B cell (primary cell): ENCODE measurements at regions not wholly inside any gene's neighbourhood (a gene's known extent, or its start where the extent isn't known, plus 50 kb on each side); places are given as distances from the start of the nearest gene placed in this dataset.

Experiments
- ATAC-seq: fragments of 200-7000 bp; cut with Tn5 transposase; one replicate; pipeline ENCODE4 v1.10.0; 2021; ENCODE audit warnings: low read depth, mild to moderate bottlenecking, moderate number of reproducible peaks, moderate library complexity
- CTCF ChIA-PET: fragments of 350-600 bp; sonication (Branson Sonifier 250); formaldehyde crosslinking; loops from one replicate; lab custom pipeline; 2021; ENCODE audit warnings: antibody characterized with exemption, inconsistent platforms; lab: Charles Lee
- POLR2A ChIA-PET: fragments of 350-600 bp; sonication (Branson Sonifier 250); formaldehyde crosslinking; loops from one replicate; lab custom pipeline; 2021; ENCODE audit warnings: antibody characterized with exemption; lab: Charles Lee
- DNase-seq: peaks from one replicate; pipeline ENCODE4 v3.0.0; 2013
- H2AFZ ChIP-seq: 2 replicates; pipeline ENCODE4 v1.6.1; 2012; ENCODE audit warnings: mild to moderate bottlenecking, low read depth, low read length; ENCODE audit not compliant: insufficient read depth, poor library complexity, severe bottlenecking
- H3K27ac ChIP-seq, 2 donors: 1 replicate in 1 of 2; 2 replicates in 1 of 2; pipeline ENCODE4 v1.5.1; 2012 to 2013; ENCODE audit warnings: low read length in 2 of 2, mild to moderate bottlenecking in 2 of 2, moderate library complexity in 1 of 2
- H3K27me3 ChIP-seq, 4 experiments: fragments of 200-600 bp in 1 of 4; sonication (generic) in 1 of 4; replicated peaks in 1 of 4; 1 replicate in 2 of 4; 2 replicates in 2 of 4; pipeline versions ENCODE4 v1.6.1 to v1.7.0; 2013 to 2016; ENCODE audit warnings: low read length in 3 of 4, mild to moderate bottlenecking in 2 of 4, mixed read lengths in 1 of 4, moderate library complexity in 1 of 4; ENCODE audit not compliant: insufficient read depth in 4 of 4, control insufficient read depth in 3 of 4; ENCODE audit errors: control extremely low read depth in 1 of 4
- H3K36me3 ChIP-seq, 2 experiments: replicated peaks in 1 of 2; 1 replicate in 1 of 2; 2 replicates in 1 of 2; pipeline versions ENCODE4 v1.6.1 to v1.7.1; 2013; ENCODE audit warnings: low read length in 1 of 2; ENCODE audit not compliant: insufficient read depth in 2 of 2, control insufficient read depth in 1 of 2; ENCODE audit errors: control extremely low read depth in 1 of 2, extremely low read depth in 1 of 2
- H3K4me1 ChIP-seq, 2 donors: fragments of 200-600 bp in 1 of 2; sonication (generic) in 1 of 2; 1 replicate in 1 of 2; 2 replicates in 1 of 2; pipeline versions ENCODE4 v1.5.1 to v1.6.1; 2013 to 2017; ENCODE audit warnings: low read length in 2 of 2; ENCODE audit not compliant: control insufficient read depth in 2 of 2, insufficient read depth in 2 of 2
- H3K4me2 ChIP-seq: replicated peaks from 2 replicates; pipeline ENCODE3; 2012; ENCODE audit warnings: mild to moderate bottlenecking, low read depth, low read length; ENCODE audit not compliant: poor library complexity, severe bottlenecking
- H3K4me3 ChIP-seq, 5 experiments: fragments of 200-600 bp in 1 of 5; sonication (generic) in 1 of 5; 1 replicate in 3 of 5; 2 replicates in 2 of 5; pipeline versions ENCODE4 v1.5.1 to v1.7.0; 2011 to 2016; ENCODE audit warnings: low read length in 4 of 5, mild to moderate bottlenecking in 4 of 5, low read depth in 2 of 5, control low read depth in 1 of 5, moderate library complexity in 1 of 5; ENCODE audit not compliant: insufficient read depth in 1 of 5; ENCODE audit errors: control extremely low read depth in 1 of 5, extremely low read depth in 1 of 5
- H3K79me2 ChIP-seq: fragments of 200-600 bp; sonication (generic); one replicate; pipeline ENCODE4 v1.6.0; 2016; ENCODE audit warnings: low read length; ENCODE audit not compliant: control insufficient read depth, insufficient read depth
- H3K9ac ChIP-seq: fragments of 200-600 bp; sonication (generic); 2 replicates; pipeline ENCODE4 v1.6.1; 2017; ENCODE audit warnings: mild to moderate bottlenecking, low read length, moderate library complexity
- H3K9me3 ChIP-seq, 3 donors: one replicate each; pipeline versions ENCODE4 v1.6.1 to v1.7.1; 2013; ENCODE audit warnings: low read length in 2 of 3; ENCODE audit not compliant: control insufficient read depth in 2 of 3, insufficient read depth in 1 of 3; ENCODE audit errors: control extremely low read depth in 1 of 3
- H4K20me1 ChIP-seq: 2 replicates; pipeline ENCODE4 v1.6.0; 2012; ENCODE audit warnings: mild to moderate bottlenecking, low read length; ENCODE audit not compliant: insufficient read depth, control insufficient read depth, poor library complexity, severe bottlenecking
- H3K27ac Mint-ChIP-seq: one replicate; pipeline ENCODE4 v1.8.0; 2021; ENCODE audit warnings: mixed read lengths
- H3K27me3 Mint-ChIP-seq: one replicate; pipeline ENCODE4 v1.8.0; 2021; ENCODE audit warnings: mixed read lengths
- H3K4me1 Mint-ChIP-seq: one replicate; pipeline ENCODE4 v1.8.0; 2021; ENCODE audit warnings: mixed read lengths
- H3K4me3 Mint-ChIP-seq: one replicate; pipeline ENCODE4 v1.8.0; 2021; ENCODE audit warnings: mixed read lengths
- H3K9me3 Mint-ChIP-seq: one replicate; pipeline ENCODE4 v1.8.0; 2022; ENCODE audit warnings: mixed read lengths; ENCODE audit not compliant: insufficient read depth
- EZH2 ChIP-seq: IDR thresholded peaks from 2 replicates; pipeline ENCODE4 v1.6.1; 2012; ENCODE audit warnings: borderline replicate concordance, low read depth, mild to moderate bottlenecking, moderate library complexity, low read length; ENCODE audit not compliant: insufficient read depth, poor library complexity, severe bottlenecking
- WGBS: methylation state at CpG from one replicate; pipeline ENCODE4 v1.1.5; 2013; ENCODE audit warnings: missing lambda C conversion rate; ENCODE audit not compliant: insufficient coverage; 5-methylcytosine and 5-hydroxymethylcytosine counted together
- intact Hi-C: fragments of 100-400 bp; cut with micrococcal nuclease; formaldehyde crosslinking; loops from one replicate; pipeline ENCODE4 v1.10.0; 2022
- TF ChIP-seq, protein P1 (sequence below): fragments of 200-600 bp; IDR thresholded peaks from one replicate; pipeline ENCODE4 v1.8.0; 2022; ENCODE audit warnings: antibody characterized with exemption, mild to moderate bottlenecking

- TF ChIP-seq, protein P1, sequence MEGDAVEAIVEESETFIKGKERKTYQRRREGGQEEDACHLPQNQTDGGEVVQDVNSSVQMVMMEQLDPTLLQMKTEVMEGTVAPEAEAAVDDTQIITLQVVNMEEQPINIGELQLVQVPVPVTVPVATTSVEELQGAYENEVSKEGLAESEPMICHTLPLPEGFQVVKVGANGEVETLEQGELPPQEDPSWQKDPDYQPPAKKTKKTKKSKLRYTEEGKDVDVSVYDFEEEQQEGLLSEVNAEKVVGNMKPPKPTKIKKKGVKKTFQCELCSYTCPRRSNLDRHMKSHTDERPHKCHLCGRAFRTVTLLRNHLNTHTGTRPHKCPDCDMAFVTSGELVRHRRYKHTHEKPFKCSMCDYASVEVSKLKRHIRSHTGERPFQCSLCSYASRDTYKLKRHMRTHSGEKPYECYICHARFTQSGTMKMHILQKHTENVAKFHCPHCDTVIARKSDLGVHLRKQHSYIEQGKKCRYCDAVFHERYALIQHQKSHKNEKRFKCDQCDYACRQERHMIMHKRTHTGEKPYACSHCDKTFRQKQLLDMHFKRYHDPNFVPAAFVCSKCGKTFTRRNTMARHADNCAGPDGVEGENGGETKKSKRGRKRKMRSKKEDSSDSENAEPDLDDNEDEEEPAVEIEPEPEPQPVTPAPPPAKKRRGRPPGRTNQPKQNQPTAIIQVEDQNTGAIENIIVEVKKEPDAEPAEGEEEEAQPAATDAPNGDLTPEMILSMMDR: no peak
- TF ChIP-seq EZH2: no peak
- ChIA-PET CTCF (no interaction called here), POLR2A (no interaction called here)
- no peak for DNase-seq
- no peaks in the 10 kb centered on the region for H3K4me1 ChIP-seq
- no peaks in the 10 kb centered on the region for H3K27me3 Mint-ChIP-seq
- no peaks in the 10 kb centered on the region for H3K36me3 ChIP-seq
- H3K9ac ChIP-seq: no peak overlapping the region
- H3K4me1 Mint-ChIP-seq: no peaks in the 10 kb centered on the region
- H3K79me2 ChIP-seq: no peaks in the 10 kb centered on the region
- no peaks in the 10 kb centered on the region for H3K27me3 ChIP-seq
- no peak for ATAC-seq
- no peak overlapping the region for H3K4me3 Mint-ChIP-seq
- peaks cover 0 to under 1% (median 0%) of the 10 kb centered on the region in 3 donors for H3K9me3 ChIP-seq
- no peaks in the 10 kb centered on the region for H3K9me3 Mint-ChIP-seq
- H3K4me2 ChIP-seq: no peak overlapping the region
- no peak overlapping the region for H2AFZ ChIP-seq
- no CpG with 5 or more reads among the region's 2 CpGs for WGBS
- intact Hi-C loops: no loop called here
- H3K27ac ChIP-seq: no peak overlapping the region
- no peak overlapping the region for H3K27ac Mint-ChIP-seq
- no peaks in the 10 kb centered on the region for H4K20me1 ChIP-seq
- H3K4me3 ChIP-seq: no peak overlapping the region
Observed at GRCh38 chr10:28838908-28839307, 161.6 kb downstream of the BAMBI start.

- WGBS: 75% methylated on average over 5 of the region's 6 CpGs
- TF ChIP-seq EZH2: no peak
- TF ChIP-seq, protein P1: no peak
- Histone ChIP-seq H3K79me2 (no peaks in the 10 kb centered on the region), H4K20me1 (no peaks in the 10 kb centered on the region), H3K27me3 (no peaks in the 10 kb centered on the region), H3K4me3 (no peak overlapping the region), H2AFZ (no peak overlapping the region), H3K4me2 (no peak overlapping the region), H3K4me1 (no peaks in the 10 kb centered on the region), H3K9me3 (peaks cover 0 to 3% (median 0%) of the 10 kb centered on the region in 3 donors), H3K27ac (no peak overlapping the region), H3K9ac (no peak overlapping the region), H3K36me3 (no peaks in the 10 kb centered on the region)
- POLR2A ChIA-PET: no interaction called here
- H3K27me3 Mint-ChIP-seq: no peaks in the 10 kb centered on the region
- H3K9me3 Mint-ChIP-seq: no peaks in the 10 kb centered on the region
- no peak for ATAC-seq
- H3K4me1 Mint-ChIP-seq: no peaks in the 10 kb centered on the region
- CTCF ChIA-PET: no interaction called here
- H3K27ac Mint-ChIP-seq: no peak overlapping the region
- intact Hi-C loops: no loop called here
- DNase-seq: no peak
- no peak overlapping the region for H3K4me3 Mint-ChIP-seq
Observed at GRCh38 chr10:28839600-28840007, 162.3 kb downstream of the BAMBI start.
